IMR-90 (cell line): ENCODE measurements at regions not wholly inside any gene's neighbourhood (a gene's known extent, or its start where the extent isn't known, plus 50 kb on each side); places are given as distances from the start of the nearest gene placed in this dataset.

Source experiments
- ATAC-seq: fragments of 200-7000 bp; cut with Tn5 transposase; 2 replicates; pipeline ENCODE4 v1.9.1; 2020; ENCODE audit warnings: low read depth, mild to moderate bottlenecking, moderate library complexity
- BruUV-seq: library from RNA; stranded (reverse); fragments of 400-500 nt; replicated peaks from 2 replicates; lab custom pipeline; 2021; lab: Mats Ljungman, UMichigan
- CTCF ChIA-PET: fragments of 300-600 bp; formaldehyde crosslinking; extraction: SDS; loops from one replicate; lab custom pipeline; 2021; ENCODE audit warnings: antibody characterized with exemption; lab: Yijun Ruan, JAX
- POLR2A ChIA-PET: fragments of 300-600 bp; sonication (Branson Sonifier 250); formaldehyde crosslinking; loops from one replicate; lab custom pipeline; 2022; ENCODE audit warnings: antibody characterized with exemption; ENCODE audit not compliant: unreplicated experiment; lab: Charles Lee
- DNase-seq: peaks from one replicate; pipeline ENCODE4 v3.0.0; 2013
- H2AFZ ChIP-seq: replicated peaks from 2 replicates; pipeline ENCODE3; 2013; ENCODE audit warnings: low read length, mild to moderate bottlenecking; ENCODE audit not compliant: poor library complexity
- H2AK5ac ChIP-seq: 2 replicates; pipeline ENCODE4 v1.6.1; 2013; ENCODE audit warnings: low read depth, low read length, inconsistent platforms
- H2AK9ac ChIP-seq: replicated peaks from 2 replicates; pipeline ENCODE3; 2013; ENCODE audit warnings: mild to moderate bottlenecking, low read depth, low read length, moderate library complexity; ENCODE audit not compliant: poor library complexity
- H2BK120ac ChIP-seq: 2 replicates; pipeline ENCODE4 v1.6.1; 2013; ENCODE audit warnings: low read depth, low read length, inconsistent platforms
- H2BK15ac ChIP-seq: 3 replicates; pipeline ENCODE4 v1.6.1; 2013; ENCODE audit warnings: low read depth, low read length, inconsistent platforms
- H2BK20ac ChIP-seq: 2 replicates; pipeline ENCODE4 v1.6.1; 2013; ENCODE audit warnings: low read depth, mild to moderate bottlenecking, inconsistent platforms, low read length, moderate library complexity
- H2BK5ac ChIP-seq: 2 replicates; pipeline ENCODE4 v1.6.1; 2013; ENCODE audit warnings: mild to moderate bottlenecking, low read depth, low read length, inconsistent platforms; ENCODE audit not compliant: poor library complexity, severe bottlenecking
- H3K14ac ChIP-seq: replicated peaks from 2 replicates; pipeline ENCODE4 v1.6.1; 2013; ENCODE audit warnings: low read depth, low read length, inconsistent platforms
- H3K18ac ChIP-seq: 2 replicates; pipeline ENCODE4 v1.6.1; 2013; ENCODE audit warnings: low read depth, low read length, control low read depth
- H3K23ac ChIP-seq: 2 replicates; pipeline ENCODE4 v1.6.1; 2013; ENCODE audit warnings: low read depth, low read length, inconsistent platforms
- H3K27ac ChIP-seq: 2 replicates; pipeline ENCODE4 v1.5.1; 2013; ENCODE audit warnings: mild to moderate bottlenecking, control low read depth, low read length; ENCODE audit not compliant: insufficient read depth
- H3K27me3 ChIP-seq: 2 replicates; pipeline ENCODE4 v1.6.1; 2013; ENCODE audit warnings: low read length; ENCODE audit not compliant: control insufficient read depth, insufficient read depth
- H3K36me3 ChIP-seq: 2 replicates; pipeline ENCODE4 v1.6.1; 2013; ENCODE audit warnings: low read length, mixed read lengths; ENCODE audit not compliant: control insufficient read depth, insufficient read depth
- H3K4ac ChIP-seq: 2 replicates; pipeline ENCODE4 v1.6.1; 2013; ENCODE audit warnings: low read depth, low read length, inconsistent platforms
- H3K4me1 ChIP-seq: 2 replicates; pipeline ENCODE4 v1.6.1; 2013; ENCODE audit warnings: low read length, mixed read lengths; ENCODE audit not compliant: control insufficient read depth, insufficient read depth
- H3K4me2 ChIP-seq: 2 replicates; pipeline ENCODE4 v1.6.1; 2013; ENCODE audit warnings: low read depth, mild to moderate bottlenecking, control low read depth, low read length, moderate library complexity
- H3K4me3 ChIP-seq: 2 replicates; pipeline ENCODE4 v1.5.1; 2013; ENCODE audit warnings: low read depth, mild to moderate bottlenecking, control low read depth, low read length, moderate library complexity; ENCODE audit not compliant: insufficient read depth
- H3K56ac ChIP-seq: 2 replicates; pipeline ENCODE4 v1.6.1; 2013; ENCODE audit warnings: low read length, inconsistent platforms; ENCODE audit not compliant: insufficient read depth; ENCODE audit errors: extremely low read depth
- H3K79me1 ChIP-seq, 2 experiments: 2 replicates each; pipeline ENCODE4 v1.6.1; 2013; ENCODE audit warnings: low read length in 2 of 2, inconsistent platforms in 1 of 2, low read depth in 1 of 2
- H3K9ac ChIP-seq: 2 replicates; pipeline ENCODE4 v1.6.1; 2013; ENCODE audit warnings: low read depth, low read length, control low read depth
- H3K9me1 ChIP-seq: 2 replicates; pipeline ENCODE4 v1.6.1; 2013; ENCODE audit warnings: low read length, inconsistent platforms; ENCODE audit not compliant: insufficient read depth
- H3K9me3 ChIP-seq: 2 replicates; pipeline ENCODE4 v1.6.1; 2013; ENCODE audit warnings: low read length; ENCODE audit not compliant: control insufficient read depth, insufficient read depth
- H4K20me1 ChIP-seq: 2 replicates; pipeline ENCODE4 v1.6.1; 2013; ENCODE audit warnings: low read length, inconsistent platforms; ENCODE audit not compliant: insufficient read depth
- H4K5ac ChIP-seq: 2 replicates; pipeline ENCODE4 v1.6.1; 2013; ENCODE audit warnings: mild to moderate bottlenecking, low read depth, low read length, control low read depth
- H4K8ac ChIP-seq, 2 experiments: 2 replicates each; pipeline ENCODE4 v1.6.1; 2013; ENCODE audit warnings: low read depth in 2 of 2, low read length in 2 of 2, control low read depth in 1 of 2, inconsistent platforms in 1 of 2
- H4K91ac ChIP-seq: 2 replicates; pipeline ENCODE4 v1.6.1; 2013; ENCODE audit warnings: low read depth, low read length, inconsistent platforms; ENCODE audit not compliant: insufficient read depth
- ELK1 ChIP-seq: fragments of 150-350 bp; IDR thresholded peaks from 2 replicates; pipeline ENCODE4 v1.6.1; 2016; ENCODE audit warnings: low read depth, mild to moderate bottlenecking, low read length, moderate library complexity, borderline replicate concordance
- FOS ChIP-seq: fragments of 150-350 bp; IDR thresholded peaks from 2 replicates; pipeline ENCODE4 v1.6.1; 2016; ENCODE audit warnings: low read depth, low read length
- MXI1 ChIP-seq: IDR thresholded peaks from 2 replicates; pipeline ENCODE4 v1.6.1; 2012; ENCODE audit warnings: low read depth, mild to moderate bottlenecking, low read length, moderate library complexity, borderline replicate concordance
- POLR2A ChIP-seq: IDR thresholded peaks from 2 replicates; pipeline ENCODE4 v1.6.1; 2012; ENCODE audit warnings: mild to moderate bottlenecking, low read depth, low read length
- RCOR1 ChIP-seq: IDR thresholded peaks from 2 replicates; pipeline ENCODE4 v1.6.1; 2012; ENCODE audit warnings: mild to moderate bottlenecking, low read length, improper control_type of control experiment; ENCODE audit not compliant: insufficient replicate concordance
- WGBS, 2 experiments: methylation state at CpG; one replicate each; pipeline versions ENCODE4 v1.1.5 to v1.1.7; 2013; ENCODE audit warnings: missing lambda C conversion rate in 2 of 2; ENCODE audit not compliant: insufficient read length in 1 of 2; ENCODE audit errors: extremely low coverage in 2 of 2; 5-methylcytosine and 5-hydroxymethylcytosine counted together
- dilution Hi-C: fragments of 300-500 bp; cut with HindIII; formaldehyde crosslinking; loops from one replicate; pipeline ENCODE4 v1.14.3; 2018; ENCODE audit warnings: low sequenced_read_pairs; ENCODE audit not compliant: unreplicated experiment
- in situ Hi-C: fragments of 300-500 bp; cut with MboI; formaldehyde crosslinking; loops from 3 replicates; pipeline ENCODE4 v1.14.3; 2019; ENCODE audit warnings: low sequenced_read_pairs, inconsistent platforms, mixed read lengths
- intact Hi-C: fragments of 100-400 bp; cut with micrococcal nuclease; formaldehyde crosslinking; loops from 2 replicates; pipeline ENCODE4 v1.10.0; 2022

GRCh38 chr6:134630508-134631121 is 312.7 kb upstream of the SGK1 start:
- no peak for DNase-seq
- dilution Hi-C loops: no loop called here

More at GRCh38 chr6:134630508-134631121, 312.7 kb upstream of the SGK1 start:
- ChIA-PET CTCF (no interaction called here), POLR2A (no interaction called here)
- no peaks in the 10 kb centered on the region for H3K79me1 ChIP-seq
- in situ Hi-C loops (no loop called here), intact Hi-C loops (no loop called here)
- no peaks in the 10 kb centered on the region for H4K20me1 ChIP-seq
- no peaks in the 10 kb centered on the region for H3K9me3 ChIP-seq
- H2BK120ac ChIP-seq: no peak overlapping the region
- H4K5ac ChIP-seq: no peak overlapping the region
- no peak overlapping the region for H2BK20ac ChIP-seq
- H3K36me3 ChIP-seq: no peaks in the 10 kb centered on the region
- H3K56ac ChIP-seq: no peak overlapping the region
- ATAC-seq: no peak
- H2BK15ac ChIP-seq: no peak overlapping the region
- no peak overlapping the region for H2AK5ac ChIP-seq
- no peak overlapping the region for H3K27ac ChIP-seq
- H2BK5ac ChIP-seq: no peak overlapping the region
- H2AK9ac ChIP-seq: no peak overlapping the region
- no peaks in the 10 kb centered on the region for H3K9me1 ChIP-seq
- WGBS, 2 experiments: 89% methylated on average over 4 of the region's 10 CpGs; no CpG with 5 or more reads in 1 of the 2 experiments
- no peak overlapping the region for H3K4ac ChIP-seq
- H2AFZ ChIP-seq: no peak overlapping the region
- H3K4me2 ChIP-seq: no peak overlapping the region
- no peaks in the 10 kb centered on the region for H3K27me3 ChIP-seq
- BruUV-seq: no TSS peak
- TF ChIP-seq ELK1: no peak
- no peak for TF ChIP-seq RCOR1
- no peak for TF ChIP-seq MXI1
- TF ChIP-seq FOS: no peak
- TF ChIP-seq POLR2A: no peak
- H4K8ac ChIP-seq: no peak overlapping the region
- no peak overlapping the region for H4K91ac ChIP-seq
- no peaks in the 10 kb centered on the region for H3K4me1 ChIP-seq
- H3K9ac ChIP-seq: no peak overlapping the region
- H3K14ac ChIP-seq: no peak overlapping the region
- H3K4me3 ChIP-seq: no peak overlapping the region
- no peak overlapping the region for H3K23ac ChIP-seq
- H3K18ac ChIP-seq: no peak overlapping the region
